ENCODE measurements at regions not wholly inside any gene's neighbourhood (a gene's known extent, or its start where the extent isn't known, plus 50 kb on each side); places are given as distances from the start of the nearest gene placed in this dataset.
"Not testable (repeated sequence)": the region's sequence is repeated elsewhere in the genome, so short reads cannot be mapped to it uniquely, and the experiment has no call there.

- DNase-seq (no peak), ATAC-seq (no peak)
- Mint-ChIP-seq H3K27me3 (no peaks in the 10 kb centered on the region), H3K36me3 (ENCODE audit: low read depth) (no peaks in the 10 kb centered on the region), H3K4me3 (no peak overlapping the region), H3K27ac (no peak overlapping the region), H3K4me1 (no peaks in the 10 kb centered on the region), H3K9me3 (ENCODE audit: low read depth) (no peaks in the 10 kb centered on the region)
- ChIA-PET CTCF (no interaction called here), POLR2A (no interaction called here)
- intact Hi-C loops (cut with DNase I, micrococcal nuclease), result no loop called here
Measured at GRCh38 chr18:30888344-30888743, 154.2 kb downstream of the DSC3 start.

GRCh38 chr18:30886998-30887397 lies 155.5 kb downstream of the DSC3 start:
- no peaks in the 10 kb centered on the region for H3K4me1 Mint-ChIP-seq
- no peak overlapping the region for H3K4me3 Mint-ChIP-seq
- H3K9me3 Mint-ChIP-seq (ENCODE audit: low read depth), result no peaks in the 10 kb centered on the region
- DNase-seq (no peak), ATAC-seq (no peak)
- ChIA-PET CTCF (no interaction called here), POLR2A (no interaction called here)
- no peak overlapping the region for H3K27ac Mint-ChIP-seq
- intact Hi-C loops (cut with DNase I, micrococcal nuclease), result no loop called here
- H3K27me3 Mint-ChIP-seq, result no peaks in the 10 kb centered on the region
- H3K36me3 Mint-ChIP-seq (ENCODE audit: low read depth), result no peaks in the 10 kb centered on the region

GRCh38 chr18:30870466-30870865 lies 172.1 kb downstream of the DSC3 start:
- Mint-ChIP-seq H3K27me3 (no peaks in the 10 kb centered on the region), H3K4me3 (no peak overlapping the region), H3K36me3 (ENCODE audit: low read depth) (no peaks in the 10 kb centered on the region), H3K27ac (no peak overlapping the region), H3K4me1 (no peaks in the 10 kb centered on the region), H3K9me3 (ENCODE audit: low read depth) (no peaks in the 10 kb centered on the region)
- CTCF ChIA-PET, result no interaction called here
- POLR2A ChIA-PET, result no interaction called here
- ATAC-seq (no peak), DNase-seq (no peak)
- intact Hi-C loops (cut with DNase I, micrococcal nuclease), result no loop called here

GRCh38 chr18:30862900-30863299 lies 179.6 kb downstream of the DSC3 start:
- no peaks in the 10 kb centered on the region for H3K9me3 Mint-ChIP-seq (ENCODE audit: low read depth)
- ChIA-PET CTCF (no interaction called here), POLR2A (no interaction called here)
- no peaks in the 10 kb centered on the region for H3K36me3 Mint-ChIP-seq (ENCODE audit: low read depth)
- H3K27ac Mint-ChIP-seq, result no peak overlapping the region
- no peak for ATAC-seq
- intact Hi-C loops (cut with DNase I, micrococcal nuclease), result no loop called here
- no peak for DNase-seq
- no peaks in the 10 kb centered on the region for H3K4me1 Mint-ChIP-seq
- H3K27me3 Mint-ChIP-seq, result no peaks in the 10 kb centered on the region
- H3K4me3 Mint-ChIP-seq, result no peak overlapping the region

- ATAC-seq, result no peak
Measured at GRCh38 chr18:30860741-30861140, 181.8 kb downstream of the DSC3 start.

GRCh38 chr18:30859036-30859435 lies 183.5 kb downstream of the DSC3 start:
- DNase-seq (no peak), ATAC-seq (no peak)
- Mint-ChIP-seq H3K9me3 (ENCODE audit: low read depth) (no peaks in the 10 kb centered on the region), H3K4me3 (no peak overlapping the region), H3K36me3 (ENCODE audit: low read depth) (no peaks in the 10 kb centered on the region), H3K4me1 (no peaks in the 10 kb centered on the region), H3K27me3 (no peaks in the 10 kb centered on the region), H3K27ac (no peak overlapping the region)
- POLR2A ChIA-PET, result no interaction called here
- intact Hi-C loops (cut with DNase I, micrococcal nuclease), result no loop called here
- CTCF ChIA-PET, result no interaction called here

More at GRCh38 chr18:30860741-30861140, 181.8 kb downstream of the DSC3 start:
- Mint-ChIP-seq H3K27me3 (no peaks in the 10 kb centered on the region), H3K27ac (no peak overlapping the region), H3K4me3 (no peak overlapping the region), H3K4me1 (no peaks in the 10 kb centered on the region), H3K9me3 (ENCODE audit: low read depth) (no peaks in the 10 kb centered on the region), H3K36me3 (ENCODE audit: low read depth) (no peaks in the 10 kb centered on the region)
- CTCF ChIA-PET, result no interaction called here
- POLR2A ChIA-PET, result no interaction called here
- DNase-seq, result no peak
- intact Hi-C loops (cut with DNase I, micrococcal nuclease), result no loop called here

- no peaks in the 10 kb centered on the region for H3K27me3 Mint-ChIP-seq
- H3K9me3 Mint-ChIP-seq (ENCODE audit: low read depth), result no peaks in the 10 kb centered on the region
- H3K27ac Mint-ChIP-seq, result no peak overlapping the region
- ChIA-PET CTCF (no interaction called here), POLR2A (no interaction called here)
- DNase-seq (no peak), ATAC-seq (no peak)
- intact Hi-C loops (cut with DNase I, micrococcal nuclease), result no loop called here
- no peaks in the 10 kb centered on the region for H3K4me1 Mint-ChIP-seq
- H3K4me3 Mint-ChIP-seq, result no peak overlapping the region
- no peaks in the 10 kb centered on the region for H3K36me3 Mint-ChIP-seq (ENCODE audit: low read depth)
Measured at GRCh38 chr18:30858560-30858959, 184.0 kb downstream of the DSC3 start.

- no peaks in the 10 kb centered on the region for H3K27me3 Mint-ChIP-seq
- POLR2A ChIA-PET, result no interaction called here
- no peak for DNase-seq
- intact Hi-C loops (cut with DNase I, micrococcal nuclease), result no loop called here
- no peaks in the 10 kb centered on the region for H3K36me3 Mint-ChIP-seq (ENCODE audit: low read depth)
- H3K4me3 Mint-ChIP-seq, result no peak overlapping the region
- CTCF ChIA-PET, result no interaction called here
- ATAC-seq, result no peak
- H3K27ac Mint-ChIP-seq, result no peak overlapping the region
- no peaks in the 10 kb centered on the region for H3K9me3 Mint-ChIP-seq (ENCODE audit: low read depth)
- H3K4me1 Mint-ChIP-seq, result no peaks in the 10 kb centered on the region
Measured at GRCh38 chr18:30855762-30856161, 186.8 kb downstream of the DSC3 start.

GRCh38 chr18:30852980-30853379 lies 189.6 kb downstream of the DSC3 start:
- intact Hi-C loops (cut with DNase I, micrococcal nuclease), result no loop called here
- no peaks in the 10 kb centered on the region for H3K27me3 Mint-ChIP-seq

GRCh38 chr18:30852541-30852940 lies 190.0 kb downstream of the DSC3 start:
- H3K36me3 Mint-ChIP-seq (ENCODE audit: low read depth), result no peaks in the 10 kb centered on the region
- ChIA-PET POLR2A (no interaction called here), CTCF (no interaction called here)
- DNase-seq (no peak), ATAC-seq (no peak)
- H3K27me3 Mint-ChIP-seq, result no peaks in the 10 kb centered on the region
- H3K9me3 Mint-ChIP-seq (ENCODE audit: low read depth), result no peaks in the 10 kb centered on the region
- no peak overlapping the region for H3K27ac Mint-ChIP-seq
- intact Hi-C loops (cut with DNase I, micrococcal nuclease), result no loop called here
- H3K4me1 Mint-ChIP-seq, result no peaks in the 10 kb centered on the region
- no peak overlapping the region for H3K4me3 Mint-ChIP-seq

More at GRCh38 chr18:30852980-30853379, 189.6 kb downstream of the DSC3 start:
- Mint-ChIP-seq H3K36me3 (ENCODE audit: low read depth) (no peaks in the 10 kb centered on the region), H3K27ac (no peak overlapping the region), H3K4me3 (no peak overlapping the region), H3K9me3 (ENCODE audit: low read depth) (no peaks in the 10 kb centered on the region), H3K4me1 (no peaks in the 10 kb centered on the region)
- ChIA-PET POLR2A (no interaction called here), CTCF (no interaction called here)
- ATAC-seq (no peak), DNase-seq (no peak)

- ATAC-seq; intact Hi-C loops (cut with DNase I, micrococcal nuclease); DNase-seq; POLR2A ChIA-PET; H3K9me3 Mint-ChIP-seq (ENCODE audit: low read depth); H3K27me3 Mint-ChIP-seq; H3K4me1 Mint-ChIP-seq; H3K4me3 Mint-ChIP-seq; CTCF ChIA-PET; H3K27ac Mint-ChIP-seq; H3K36me3 Mint-ChIP-seq (ENCODE audit: low read depth): not testable (repeated sequence)
Measured at GRCh38 chr18:30839056-30839561, 203.4 kb downstream of the DSC3 start.

GRCh38 chr18:30828700-30829099 lies 213.8 kb downstream of the DSC3 start:
- DNase-seq (no peak), ATAC-seq (no peak)
- peaks cover 8% of the 10 kb centered on the region for H3K9me3 Mint-ChIP-seq (ENCODE audit: low read depth)
- ChIA-PET CTCF (interaction anchor here (1.6 kb wide), 1 partner anchor 10 kb away, joined by 3 read pairs; no protein-coding TSS in a partner anchor), POLR2A (no interaction called here)
- no peaks in the 10 kb centered on the region for H3K4me1 Mint-ChIP-seq
- intact Hi-C loops (cut with DNase I, micrococcal nuclease), result no loop called here
- no peak overlapping the region for H3K27ac Mint-ChIP-seq
- H3K4me3 Mint-ChIP-seq, result no peak overlapping the region
- no peaks in the 10 kb centered on the region for H3K36me3 Mint-ChIP-seq (ENCODE audit: low read depth)
- no peaks in the 10 kb centered on the region for H3K27me3 Mint-ChIP-seq

- DNase-seq, result no peak
- no peaks in the 10 kb centered on the region for H3K4me1 Mint-ChIP-seq
- H3K36me3 Mint-ChIP-seq (ENCODE audit: low read depth), result no peaks in the 10 kb centered on the region
- H3K4me3 Mint-ChIP-seq, result no peak overlapping the region
- no peaks in the 10 kb centered on the region for H3K27me3 Mint-ChIP-seq
- ATAC-seq, result no peak
- peaks cover 8% of the 10 kb centered on the region for H3K9me3 Mint-ChIP-seq (ENCODE audit: low read depth)
- ChIA-PET POLR2A (no interaction called here), CTCF (no interaction called here)
- H3K27ac Mint-ChIP-seq, result no peak overlapping the region
- intact Hi-C loops (cut with DNase I, micrococcal nuclease), result no loop called here
Measured at GRCh38 chr18:30819619-30820018, 222.9 kb downstream of the DSC3 start.
